HUES48 (cell line): ENCODE measurements at regions not wholly inside any gene's neighbourhood (a gene's known extent, or its start where the extent isn't known, plus 50 kb on each side); places are given as distances from the start of the nearest gene placed in this dataset.

Experiments
- H3K27ac ChIP-seq: one replicate; pipeline ENCODE4 v1.7.0; 2013; ENCODE audit warnings: low read depth, low read length, inconsistent platforms
- H3K27me3 ChIP-seq: 2 replicates; pipeline ENCODE4 v1.6.1; 2013; ENCODE audit warnings: mild to moderate bottlenecking, low read length; ENCODE audit not compliant: control insufficient read depth, insufficient read depth
- H3K36me3 ChIP-seq: 2 replicates; pipeline ENCODE4 v1.6.1; 2013; ENCODE audit warnings: low read length; ENCODE audit not compliant: control insufficient read depth, insufficient read depth
- H3K4me1 ChIP-seq: 2 replicates; pipeline ENCODE4 v1.6.1; 2013; ENCODE audit warnings: mild to moderate bottlenecking, low read length; ENCODE audit not compliant: control insufficient read depth, insufficient read depth
- H3K4me3 ChIP-seq: 2 replicates; pipeline ENCODE4 v1.5.1; 2013; ENCODE audit warnings: mild to moderate bottlenecking, low read depth, low read length
- H3K9ac ChIP-seq: 2 replicates; pipeline ENCODE4 v1.6.1; 2013; ENCODE audit warnings: mild to moderate bottlenecking, low read depth, low read length, moderate library complexity
- H3K9me3 ChIP-seq: 2 replicates; pipeline ENCODE4 v1.6.1; 2013; ENCODE audit warnings: low read length; ENCODE audit not compliant: control insufficient read depth, insufficient read depth

DNA sequence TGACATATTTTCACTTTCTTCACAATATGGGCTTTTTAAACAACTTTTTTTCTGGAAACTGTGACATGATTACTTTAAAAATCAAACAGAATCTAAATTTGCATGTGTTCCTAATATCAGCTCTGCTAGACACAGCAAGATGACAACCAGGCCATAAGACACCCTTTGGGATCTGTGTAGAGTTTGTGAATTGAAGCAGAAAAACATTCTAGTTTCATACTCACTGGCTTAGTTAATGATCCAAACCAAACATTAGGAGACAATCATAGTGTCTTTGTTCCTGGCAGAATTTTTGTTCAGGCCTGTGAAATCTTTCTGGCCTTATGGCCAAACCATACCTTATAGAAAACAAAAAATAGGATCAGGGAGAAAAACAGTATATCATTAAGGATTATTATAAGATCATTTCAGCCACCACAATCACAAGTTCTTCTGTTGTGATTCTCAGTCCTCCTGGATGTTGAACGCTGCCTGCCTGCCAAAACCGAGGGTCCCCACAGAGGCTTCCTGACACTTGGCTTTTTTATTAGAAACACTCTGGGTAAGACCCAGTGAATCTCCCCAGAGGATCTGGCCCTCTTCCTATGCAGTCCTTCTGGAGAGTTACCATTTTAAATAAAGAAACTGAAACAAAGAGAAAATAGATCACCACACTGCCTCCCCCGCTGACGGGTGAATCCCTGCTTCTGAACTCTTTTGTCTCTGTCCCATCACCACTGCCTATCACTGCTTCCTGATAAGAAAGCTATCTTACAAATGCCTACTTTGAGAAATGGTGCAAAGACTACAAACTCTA lies 79.2 kb upstream of the PPP1R3C start:
- Histone ChIP-seq H3K27ac (no peak overlapping the region), H3K9ac (no peak overlapping the region), H3K4me3 (no peak overlapping the region), H3K36me3 (no peaks in the 10 kb centered on the region), H3K27me3 (no peaks in the 10 kb centered on the region), H3K9me3 (no peaks in the 10 kb centered on the region), H3K4me1 (no peaks in the 10 kb centered on the region)

DNA sequence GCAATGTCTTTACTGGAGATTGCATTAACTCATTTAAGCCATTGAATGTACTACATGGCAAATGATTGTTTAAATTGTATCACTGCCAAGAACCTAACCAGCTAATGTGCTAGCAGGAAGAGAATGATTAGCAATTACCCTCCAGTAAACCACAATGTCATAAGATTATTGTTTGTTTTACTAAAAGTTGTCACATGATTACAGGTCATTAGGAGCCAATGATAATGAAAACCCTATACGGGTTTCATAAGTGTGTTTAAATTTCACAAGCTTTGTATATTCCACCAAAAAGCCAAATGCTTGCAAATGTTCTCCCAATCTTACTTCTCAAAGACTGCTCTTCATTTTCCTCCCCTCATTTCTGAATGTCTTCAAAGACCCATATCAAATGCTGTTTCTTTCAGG lies 76.5 kb upstream of the PPP1R3C start:
- no peak overlapping the region for H3K4me3 ChIP-seq
- no peak overlapping the region for H3K27ac ChIP-seq
- no peaks in the 10 kb centered on the region for H3K4me1 ChIP-seq
- no peaks in the 10 kb centered on the region for H3K27me3 ChIP-seq
- H3K36me3 ChIP-seq = no peaks in the 10 kb centered on the region
- no peaks in the 10 kb centered on the region for H3K9me3 ChIP-seq
- no peak overlapping the region for H3K9ac ChIP-seq

DNA sequence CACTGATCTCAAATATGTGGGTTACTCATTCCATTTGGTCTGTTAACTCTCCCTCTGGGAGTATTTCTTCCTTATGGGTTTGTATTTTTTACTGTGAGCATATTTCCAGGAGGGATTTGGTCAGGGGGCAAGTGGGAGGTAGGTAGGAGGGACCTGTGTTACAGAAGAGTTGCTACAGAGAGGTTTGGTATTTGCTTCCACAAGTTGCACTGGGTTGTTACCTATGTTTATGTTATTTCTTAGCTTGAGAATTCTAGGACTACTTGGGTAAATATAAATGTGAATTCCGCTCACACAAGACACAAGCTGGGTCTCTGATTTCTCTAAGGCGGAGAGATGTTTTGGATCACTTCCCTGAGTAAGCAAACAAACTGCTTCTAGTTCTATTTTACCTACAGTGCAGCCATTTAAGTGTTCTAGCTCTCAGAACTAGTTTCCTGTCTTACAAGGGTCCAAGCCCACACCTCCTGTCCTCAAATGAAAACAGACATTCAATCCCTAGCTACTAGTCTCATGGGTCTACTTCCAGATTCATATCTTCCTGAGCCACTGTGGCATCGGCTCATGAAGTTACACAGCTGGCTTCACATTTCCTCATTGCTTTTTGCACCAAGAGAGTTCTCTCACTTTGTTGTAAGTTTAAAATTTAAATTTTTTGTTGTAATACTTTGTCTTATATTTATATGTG lies 75.4 kb upstream of the PPP1R3C start:
- Histone ChIP-seq H3K27me3 (no peaks in the 10 kb centered on the region), H3K4me3 (no peak overlapping the region), H3K9me3 (no peaks in the 10 kb centered on the region), H3K4me1 (no peaks in the 10 kb centered on the region), H3K36me3 (no peaks in the 10 kb centered on the region), H3K9ac (no peak overlapping the region), H3K27ac (no peak overlapping the region)

DNA sequence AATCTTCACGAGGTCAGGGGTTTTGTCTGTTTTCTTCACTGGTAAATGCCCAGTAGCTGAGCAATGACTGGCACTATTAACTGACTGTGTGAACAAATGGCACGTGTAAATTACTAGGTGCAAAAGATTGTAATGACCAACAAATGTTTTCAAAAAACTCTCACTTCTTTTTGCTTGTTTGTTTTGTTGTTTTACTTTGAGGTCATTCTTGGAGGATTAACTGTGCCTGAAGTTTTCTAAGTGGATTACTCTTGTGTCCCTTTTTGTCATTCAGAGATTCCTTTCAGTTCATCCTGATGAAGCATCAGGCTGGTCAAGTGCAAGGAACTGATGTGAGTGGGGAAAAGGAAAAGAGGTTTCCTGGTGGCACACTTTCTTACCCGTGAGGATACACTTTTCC lies 74.4 kb upstream of the PPP1R3C start:
- no peaks in the 10 kb centered on the region for H3K36me3 ChIP-seq
- H3K4me3 ChIP-seq = no peak overlapping the region
- H3K4me1 ChIP-seq = no peaks in the 10 kb centered on the region
- H3K9me3 ChIP-seq = no peaks in the 10 kb centered on the region
- H3K27ac ChIP-seq = no peak overlapping the region
- no peaks in the 10 kb centered on the region for H3K27me3 ChIP-seq
- H3K9ac ChIP-seq = no peak overlapping the region

DNA sequence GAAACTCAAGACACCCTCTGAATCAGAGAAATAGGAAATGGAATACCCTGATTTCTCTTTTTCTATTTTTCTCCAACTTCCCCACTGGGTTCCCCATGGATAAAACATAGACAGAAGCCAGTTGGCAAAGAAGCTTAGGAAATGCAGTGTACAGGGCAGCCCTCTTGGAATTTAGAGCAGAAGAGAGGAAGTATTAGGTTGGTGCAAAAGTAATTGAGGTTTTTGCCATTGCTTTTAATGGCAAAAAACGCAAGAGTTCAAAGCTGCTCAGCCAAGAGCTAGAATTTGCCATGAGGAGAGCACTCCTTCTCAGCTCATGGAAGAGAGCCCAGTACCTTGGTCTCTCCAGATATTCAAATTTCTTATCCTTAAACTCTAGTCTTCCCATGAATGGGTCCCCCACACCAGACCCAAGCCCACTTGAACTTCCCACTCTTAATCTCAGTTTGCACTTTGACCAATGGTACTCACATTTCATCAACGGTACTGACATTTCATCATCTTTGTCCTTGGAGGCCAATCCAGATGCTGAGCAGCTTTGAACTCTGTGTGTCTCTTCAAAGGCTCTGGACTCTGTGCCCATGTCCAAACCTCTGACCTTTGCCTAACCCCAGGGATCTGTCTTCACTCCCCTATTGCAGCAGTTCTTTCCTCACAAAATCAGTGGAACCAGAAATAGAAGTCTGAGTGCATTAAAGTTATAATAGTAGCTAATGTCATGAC lies 73.2 kb upstream of the PPP1R3C start:
- H3K27ac ChIP-seq = no peak overlapping the region
- H3K4me3 ChIP-seq = no peak overlapping the region
- H3K4me1 ChIP-seq = no peaks in the 10 kb centered on the region
- no peak overlapping the region for H3K9ac ChIP-seq
- H3K36me3 ChIP-seq = no peaks in the 10 kb centered on the region
- H3K9me3 ChIP-seq = no peaks in the 10 kb centered on the region
- H3K27me3 ChIP-seq = no peaks in the 10 kb centered on the region

DNA sequence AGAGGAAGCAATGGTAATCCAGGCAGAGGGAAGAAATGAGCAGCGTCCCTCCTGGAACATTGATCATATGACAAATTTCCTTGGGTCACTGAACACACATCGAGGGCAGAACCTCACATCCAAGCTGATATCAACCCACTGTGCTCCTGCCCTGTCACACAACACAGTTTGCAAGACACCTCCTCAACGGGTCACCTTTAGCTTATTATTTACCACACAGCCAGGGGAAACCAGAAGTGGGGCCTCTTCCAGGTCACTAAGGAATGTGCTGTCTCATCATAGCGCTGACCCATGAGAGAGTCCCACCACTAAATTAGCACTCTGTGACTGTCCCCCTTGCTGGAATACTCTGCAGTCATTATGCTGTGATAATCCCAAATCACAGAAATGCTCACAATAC lies 69.7 kb upstream of the PPP1R3C start:
- Histone ChIP-seq H3K27ac (no peak overlapping the region), H3K9me3 (no peaks in the 10 kb centered on the region), H3K4me1 (no peaks in the 10 kb centered on the region), H3K27me3 (no peaks in the 10 kb centered on the region), H3K9ac (no peak overlapping the region), H3K4me3 (no peak overlapping the region), H3K36me3 (no peaks in the 10 kb centered on the region)

DNA sequence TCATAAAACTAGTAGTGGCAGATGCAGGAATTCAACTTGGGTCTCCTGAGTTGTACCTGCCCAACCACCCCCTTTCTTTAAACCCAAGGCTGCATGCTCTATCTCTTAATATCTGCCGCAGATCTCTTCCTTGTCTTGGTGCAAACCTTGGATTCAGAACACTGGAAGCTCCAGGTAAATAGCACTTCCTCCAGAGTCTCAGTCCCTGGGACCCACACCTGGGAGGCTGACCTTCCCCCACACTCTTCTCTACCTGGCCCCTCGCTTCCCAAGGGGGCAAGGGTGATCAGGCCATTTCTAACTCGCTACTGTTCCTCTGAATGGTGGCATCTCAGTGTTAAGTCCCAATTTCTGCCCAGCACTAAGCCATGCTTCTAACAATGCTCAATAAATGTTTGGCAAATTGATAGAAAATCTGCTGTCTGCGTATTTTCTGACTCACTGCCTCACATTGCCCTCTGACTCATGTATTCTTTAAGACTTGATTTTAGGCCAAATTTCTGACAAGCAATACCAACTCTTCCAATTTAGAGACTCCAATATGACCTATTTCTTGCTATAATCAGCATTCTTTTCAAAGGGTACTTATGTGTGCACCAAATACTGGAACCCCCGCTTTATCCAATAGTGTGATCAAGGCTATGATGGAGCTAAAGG lies 68.0 kb upstream of the PPP1R3C start:
- Histone ChIP-seq H3K9me3 (no peaks in the 10 kb centered on the region), H3K4me3 (no peak overlapping the region), H3K4me1 (no peaks in the 10 kb centered on the region), H3K36me3 (no peaks in the 10 kb centered on the region), H3K27ac (no peak overlapping the region), H3K27me3 (no peaks in the 10 kb centered on the region), H3K9ac (no peak overlapping the region)

DNA sequence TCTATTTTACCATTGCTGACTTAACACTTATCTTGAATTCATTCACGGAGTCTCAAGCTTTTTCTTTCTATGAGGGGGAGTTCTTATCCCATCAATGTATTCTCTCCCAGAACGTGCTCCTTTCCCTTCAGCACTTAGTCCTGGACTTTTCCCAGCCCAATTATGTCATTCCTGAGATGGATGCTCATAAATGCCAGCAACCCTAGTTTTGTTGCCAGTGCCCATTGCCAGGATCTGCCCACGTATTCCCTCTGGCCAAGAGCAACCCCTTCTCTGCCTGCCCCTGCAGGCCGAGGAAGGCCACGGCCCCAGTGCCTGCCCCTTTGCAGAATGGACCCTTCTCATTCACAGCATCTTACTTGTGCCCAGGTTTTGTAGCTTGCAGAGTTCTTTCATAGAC lies 67.4 kb upstream of the PPP1R3C start:
- no peaks in the 10 kb centered on the region for H3K27me3 ChIP-seq
- H3K36me3 ChIP-seq = no peaks in the 10 kb centered on the region
- H3K27ac ChIP-seq = no peak overlapping the region
- no peak overlapping the region for H3K9ac ChIP-seq
- H3K4me1 ChIP-seq = no peaks in the 10 kb centered on the region
- H3K9me3 ChIP-seq = no peaks in the 10 kb centered on the region
- H3K4me3 ChIP-seq = no peak overlapping the region

DNA sequence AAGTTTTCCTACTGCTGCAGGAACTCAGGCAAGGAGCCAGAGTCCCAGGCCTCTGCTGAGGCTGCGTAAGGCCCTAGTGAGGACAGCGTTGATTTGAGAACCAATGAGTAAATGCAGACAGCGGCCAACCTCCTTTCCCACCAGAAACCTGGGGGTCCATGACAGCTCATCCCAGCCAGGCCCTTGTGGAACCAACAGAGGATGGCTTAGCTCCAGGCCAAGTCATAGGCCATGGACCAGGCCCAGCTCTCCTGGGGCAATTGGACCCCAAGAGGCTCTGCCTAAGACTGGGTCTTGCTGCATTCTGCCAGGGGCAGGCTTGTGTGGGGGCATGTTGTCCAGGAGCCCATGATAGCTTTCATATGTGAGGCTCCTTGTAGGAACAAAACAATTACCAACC lies 65.4 kb upstream of the PPP1R3C start:
- Histone ChIP-seq H3K36me3 (no peaks in the 10 kb centered on the region), H3K27ac (no peak overlapping the region), H3K9me3 (no peaks in the 10 kb centered on the region), H3K4me3 (no peak overlapping the region), H3K4me1 (no peaks in the 10 kb centered on the region), H3K9ac (no peak overlapping the region), H3K27me3 (no peaks in the 10 kb centered on the region)

DNA sequence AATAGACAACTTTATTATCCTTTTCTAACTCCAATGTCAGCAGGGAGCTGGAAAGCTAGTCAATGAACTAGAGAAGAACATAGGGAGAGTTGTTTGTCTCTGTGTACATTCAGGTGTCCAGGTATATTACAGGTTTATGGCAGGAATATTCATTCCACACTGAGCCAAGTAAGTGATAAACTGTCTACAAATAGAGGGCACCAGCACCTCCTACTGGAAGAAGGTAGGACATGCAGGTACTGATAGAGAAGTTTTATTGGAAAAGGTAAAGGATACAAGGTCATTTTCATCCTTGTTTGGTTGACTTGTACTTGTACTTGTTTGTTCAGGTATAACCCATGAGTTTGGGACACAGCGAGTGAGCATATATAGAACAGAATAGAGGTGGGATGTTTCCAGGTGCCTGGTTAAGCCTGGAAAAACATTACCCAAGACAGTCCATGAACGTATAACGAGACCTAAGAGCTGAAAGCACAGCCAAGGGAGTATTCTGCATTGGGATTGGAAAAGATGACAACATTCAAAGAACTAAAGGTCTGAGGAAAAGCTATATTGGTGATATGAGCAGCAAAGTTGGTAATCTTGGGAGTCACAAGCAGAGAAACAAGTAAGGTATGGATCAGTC lies 61.4 kb upstream of the PPP1R3C start:
- no peaks in the 10 kb centered on the region for H3K36me3 ChIP-seq

More for the DNA sequence above, 61.4 kb upstream of the PPP1R3C start:
- Histone ChIP-seq H3K9ac (no peak overlapping the region), H3K27me3 (no peaks in the 10 kb centered on the region), H3K4me3 (no peak overlapping the region), H3K9me3 (no peaks in the 10 kb centered on the region), H3K27ac (no peak overlapping the region), H3K4me1 (no peaks in the 10 kb centered on the region)
